NCI-H1417 (cell line): ENCODE measurements at regions not wholly inside any gene's neighbourhood (a gene's known extent, or its start where the extent isn't known, plus 50 kb on each side); places are given as distances from the start of the nearest gene placed in this dataset.
"Not testable (repeated sequence)": the region's sequence is repeated elsewhere in the genome, so short reads cannot be mapped to it uniquely, and the experiment has no call there.

Experiments
- DNase-seq, 3 experiments: peaks; one replicate each; lab custom pipeline; 2025; lab: John Stamatoyannopoulos, UW

DNA sequence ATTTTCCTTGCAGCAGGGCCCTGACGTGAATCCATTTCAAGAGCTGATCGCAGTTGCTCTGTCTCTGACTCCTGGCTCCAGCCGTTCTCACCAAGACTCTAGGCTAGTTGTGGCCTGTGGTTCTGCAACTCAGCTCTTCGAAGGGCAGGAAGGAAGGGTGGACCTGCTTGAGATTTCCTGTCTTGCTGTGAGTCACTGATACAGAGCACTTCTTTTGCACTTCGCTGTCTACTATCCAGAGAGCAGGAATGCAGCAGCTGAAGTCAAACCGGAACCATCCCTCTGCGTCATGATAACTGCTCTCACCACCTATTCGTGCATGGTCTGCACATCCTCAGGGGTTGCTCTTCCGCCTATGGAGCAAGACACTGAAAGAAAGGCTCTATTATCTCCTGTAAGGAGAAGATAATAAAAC is 59.7 kb downstream of the RAP2B start:
- DNase-seq, result no peak

DNA sequence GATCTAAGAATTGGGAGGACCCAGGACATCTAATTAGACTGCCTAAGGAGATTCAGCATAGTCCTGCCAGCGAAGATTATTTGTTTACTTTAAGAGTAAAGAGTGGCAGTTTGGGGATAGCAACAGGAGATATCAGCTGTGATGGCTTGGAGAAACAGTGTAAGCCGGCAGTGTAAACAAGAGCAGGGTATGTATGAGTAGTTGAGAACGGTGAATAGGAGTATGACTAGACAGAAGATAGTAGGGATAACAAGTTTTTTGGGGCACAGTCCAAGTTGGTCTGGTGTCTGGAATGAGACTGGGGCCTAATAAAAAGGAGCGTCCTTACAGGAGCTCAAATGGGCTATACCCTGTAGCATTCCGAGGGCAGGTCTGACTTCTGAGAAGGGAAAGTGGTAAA is 64.9 kb downstream of the RAP2B start:
- DNase-seq, result not testable (repeated sequence)

DNA sequence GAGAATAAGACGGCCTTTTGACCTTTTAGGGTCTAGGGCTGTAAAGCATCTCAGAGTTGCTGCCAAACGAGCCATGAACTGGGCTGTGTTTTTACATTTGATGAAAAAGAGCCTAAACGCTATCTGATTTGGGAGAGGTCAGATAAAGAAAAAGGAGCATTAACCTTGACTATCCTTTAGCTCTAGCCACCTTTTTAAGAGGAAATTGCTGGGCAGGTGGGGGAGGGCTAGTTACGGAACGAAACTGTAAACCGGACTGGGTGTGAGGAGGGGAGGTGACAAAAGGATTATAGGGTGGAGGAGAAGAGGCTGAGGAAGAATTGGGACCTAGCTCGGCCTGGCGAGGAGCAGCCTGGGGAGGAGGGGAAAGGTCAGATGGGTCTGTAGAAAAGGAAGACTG is 68.4 kb downstream of the RAP2B start:
- not testable (repeated sequence) for DNase-seq

DNA sequence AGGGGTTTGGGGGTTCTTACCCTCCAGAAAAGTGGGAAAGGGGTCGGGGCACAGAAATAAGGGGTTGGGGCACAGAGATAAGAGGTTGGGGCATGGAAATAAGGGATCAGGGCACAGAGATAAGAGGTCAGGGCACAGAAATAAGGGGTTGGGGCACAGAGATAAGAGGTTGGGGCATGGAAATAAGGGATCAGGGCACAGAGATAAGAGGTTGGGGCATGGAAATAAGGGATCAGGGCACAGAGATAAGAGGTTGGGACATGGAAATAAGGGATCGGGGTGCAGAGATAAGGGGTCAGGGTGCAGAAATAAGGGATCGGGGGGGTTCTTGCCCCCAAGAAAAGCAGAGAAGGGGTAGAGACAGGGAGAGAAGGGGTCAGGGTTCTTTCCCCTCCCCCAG is 69.2 kb downstream of the RAP2B start:
- not testable (repeated sequence) for DNase-seq

DNA sequence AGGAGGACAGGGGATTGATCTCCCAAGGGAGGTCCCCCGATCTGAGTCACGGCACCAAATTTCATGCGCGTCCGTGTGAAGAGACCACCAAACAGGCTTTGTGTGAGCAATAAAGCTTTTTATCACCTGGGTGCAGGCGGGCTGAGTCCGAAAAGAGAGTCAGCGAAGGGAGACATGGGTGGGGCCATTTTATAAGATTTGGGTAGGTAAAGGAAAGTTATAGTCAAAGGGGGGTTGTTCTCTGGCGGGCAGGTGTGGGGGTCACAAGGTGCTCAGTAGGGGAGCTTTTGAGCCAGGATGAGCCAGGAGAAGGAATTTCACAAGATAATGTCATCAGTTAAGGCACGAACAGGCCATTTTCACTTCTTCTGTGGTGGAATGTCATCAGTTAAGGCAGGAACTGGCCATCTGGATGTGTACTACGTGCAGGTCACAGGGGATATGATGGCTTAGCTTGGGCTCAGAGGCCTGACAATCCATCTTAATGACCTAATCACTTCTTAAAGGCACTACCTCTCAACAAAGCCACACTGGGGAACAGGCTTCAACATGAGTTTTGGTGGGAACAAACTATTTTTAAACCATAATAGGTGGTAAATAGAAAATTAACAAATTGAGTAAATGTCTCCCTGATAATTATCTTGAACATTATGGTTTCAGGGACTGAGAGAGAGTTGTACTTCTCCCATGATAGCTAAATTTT is 70.2 kb downstream of the RAP2B start:
- DNase-seq, result not testable (repeated sequence)

DNA sequence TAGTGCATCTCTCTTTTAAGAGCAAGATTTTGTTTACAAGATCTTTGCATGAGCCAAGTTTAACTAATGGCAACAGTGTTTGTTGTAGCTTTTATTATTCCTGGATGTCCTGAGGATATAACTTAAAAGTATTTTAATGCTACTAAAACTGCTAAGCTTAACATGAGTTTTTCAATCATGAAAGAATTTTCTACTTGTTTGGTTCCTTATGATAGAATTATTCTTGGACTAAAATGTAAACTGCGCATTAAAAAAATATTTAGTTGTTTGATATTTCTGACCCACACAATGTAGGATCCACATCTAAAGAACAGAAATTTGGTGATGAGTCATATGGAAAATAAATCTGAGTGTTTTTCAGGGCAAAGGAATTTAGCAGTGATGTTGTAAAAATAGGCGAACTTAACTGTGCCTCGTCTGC is 70.8 kb downstream of the RAP2B start:
- DNase-seq, result no peak

DNA sequence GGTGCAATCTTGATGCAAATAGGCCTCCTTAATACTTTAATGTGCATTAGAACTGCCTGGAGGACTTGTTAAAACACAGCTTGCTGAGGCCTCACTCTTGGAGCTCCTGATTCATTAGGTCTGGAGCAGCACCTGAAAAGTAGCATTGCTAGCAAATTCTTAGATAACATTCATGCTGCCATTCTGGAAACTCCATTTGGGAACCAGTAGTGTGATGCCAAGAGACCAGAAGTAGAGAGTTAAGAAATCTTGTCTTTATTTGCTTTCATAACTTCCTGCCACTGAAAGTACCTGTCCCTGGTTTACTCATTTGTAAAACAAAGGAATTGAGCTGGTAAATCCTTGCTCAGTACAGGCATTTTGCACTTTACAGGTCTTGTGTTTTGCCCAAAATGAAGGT is 72.0 kb downstream of the RAP2B start:
- no peak for DNase-seq

DNA sequence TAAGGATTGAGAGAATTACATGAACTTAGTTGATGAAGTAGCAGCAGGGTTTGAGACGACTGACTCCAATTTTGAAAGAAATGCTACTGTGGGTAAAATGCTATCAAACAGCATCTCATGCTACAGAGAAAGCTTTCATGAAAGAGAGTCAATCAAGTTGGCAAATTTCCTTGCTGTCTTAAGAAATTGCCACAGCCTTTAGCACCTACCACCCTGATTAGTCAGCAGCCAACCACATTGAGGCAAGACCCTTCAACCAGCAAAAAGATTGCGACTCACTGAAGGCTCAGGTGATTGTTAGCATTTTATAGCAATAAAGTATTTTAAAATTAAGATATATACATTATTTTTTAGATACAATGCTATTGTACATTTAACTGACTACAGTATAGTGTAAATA is 80.9 kb downstream of the RAP2B start:
- no peak for DNase-seq

DNA sequence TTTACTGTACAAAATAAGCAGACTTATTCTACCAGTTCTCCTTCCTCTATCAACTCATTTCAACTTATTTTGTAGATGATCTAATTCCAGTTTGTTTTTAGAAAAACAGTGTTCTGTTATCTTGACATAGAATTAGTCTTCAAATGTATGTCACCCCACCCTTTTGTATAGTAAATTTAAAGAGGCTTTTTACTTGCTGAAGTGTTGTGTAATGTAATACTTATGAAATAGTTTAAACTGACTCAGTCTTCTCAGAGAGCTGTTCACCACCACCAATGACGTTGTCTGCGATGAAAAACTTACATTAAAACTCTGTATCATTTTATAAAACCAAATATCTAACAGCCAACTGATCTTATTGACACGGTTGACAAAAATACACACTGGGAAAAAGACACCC is 82.9 kb downstream of the RAP2B start:
- no peak for DNase-seq

DNA sequence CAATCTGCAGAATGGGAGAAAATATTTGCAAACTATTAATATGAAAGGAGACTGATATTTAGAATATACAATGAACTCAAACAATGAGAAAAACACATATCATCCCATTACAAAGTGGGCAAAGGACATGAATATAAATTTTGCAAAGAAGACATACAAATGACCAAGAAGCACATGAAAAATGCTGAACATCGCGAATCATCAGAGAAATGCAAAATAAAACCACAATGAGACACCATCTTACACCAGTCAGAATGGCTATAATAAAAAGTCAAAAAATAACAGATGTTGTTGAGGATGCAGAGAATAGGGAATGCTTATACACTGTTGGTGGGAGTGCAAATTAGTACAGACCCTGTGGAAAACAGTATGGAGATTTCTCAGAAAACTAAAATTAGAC is 83.6 kb downstream of the RAP2B start:
- no peak for DNase-seq

DNA sequence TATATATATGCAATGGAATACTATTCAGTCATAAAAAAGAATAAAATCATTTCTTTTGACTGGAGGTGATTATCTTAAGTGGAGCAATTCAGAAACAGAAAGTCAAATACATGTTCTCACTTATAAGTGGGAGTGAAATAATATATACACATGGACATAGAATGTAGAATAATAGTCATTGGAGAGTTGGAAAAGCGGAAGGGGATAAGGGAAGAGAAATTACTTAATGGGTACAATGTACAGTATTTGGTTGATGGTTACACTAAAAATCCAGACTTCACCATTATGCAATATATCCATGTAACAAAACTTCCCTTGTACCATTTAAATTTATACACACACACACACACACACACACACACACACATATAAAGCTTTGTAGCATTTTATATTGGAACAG is 84.3 kb downstream of the RAP2B start:
- no peak for DNase-seq

DNA sequence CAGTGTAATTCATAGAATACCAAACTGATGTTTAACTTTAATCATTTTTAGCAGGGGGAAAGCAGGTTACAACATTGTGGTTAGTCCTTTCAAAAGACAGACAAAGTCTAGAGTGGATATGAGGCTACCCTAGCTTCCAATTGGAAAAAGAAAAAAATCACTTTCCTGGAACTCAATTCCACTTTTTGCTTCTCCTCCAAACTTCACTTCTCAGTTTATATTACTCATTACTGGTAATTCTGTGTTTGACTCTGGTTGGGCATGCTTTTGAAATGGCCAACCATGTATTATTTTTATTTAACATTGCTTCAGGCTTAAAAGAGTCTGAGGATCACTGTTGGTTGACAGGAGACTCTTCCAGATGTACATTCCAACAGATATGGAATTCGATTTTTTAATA is 84.8 kb downstream of the RAP2B start:
- DNase-seq, result no peak

DNA sequence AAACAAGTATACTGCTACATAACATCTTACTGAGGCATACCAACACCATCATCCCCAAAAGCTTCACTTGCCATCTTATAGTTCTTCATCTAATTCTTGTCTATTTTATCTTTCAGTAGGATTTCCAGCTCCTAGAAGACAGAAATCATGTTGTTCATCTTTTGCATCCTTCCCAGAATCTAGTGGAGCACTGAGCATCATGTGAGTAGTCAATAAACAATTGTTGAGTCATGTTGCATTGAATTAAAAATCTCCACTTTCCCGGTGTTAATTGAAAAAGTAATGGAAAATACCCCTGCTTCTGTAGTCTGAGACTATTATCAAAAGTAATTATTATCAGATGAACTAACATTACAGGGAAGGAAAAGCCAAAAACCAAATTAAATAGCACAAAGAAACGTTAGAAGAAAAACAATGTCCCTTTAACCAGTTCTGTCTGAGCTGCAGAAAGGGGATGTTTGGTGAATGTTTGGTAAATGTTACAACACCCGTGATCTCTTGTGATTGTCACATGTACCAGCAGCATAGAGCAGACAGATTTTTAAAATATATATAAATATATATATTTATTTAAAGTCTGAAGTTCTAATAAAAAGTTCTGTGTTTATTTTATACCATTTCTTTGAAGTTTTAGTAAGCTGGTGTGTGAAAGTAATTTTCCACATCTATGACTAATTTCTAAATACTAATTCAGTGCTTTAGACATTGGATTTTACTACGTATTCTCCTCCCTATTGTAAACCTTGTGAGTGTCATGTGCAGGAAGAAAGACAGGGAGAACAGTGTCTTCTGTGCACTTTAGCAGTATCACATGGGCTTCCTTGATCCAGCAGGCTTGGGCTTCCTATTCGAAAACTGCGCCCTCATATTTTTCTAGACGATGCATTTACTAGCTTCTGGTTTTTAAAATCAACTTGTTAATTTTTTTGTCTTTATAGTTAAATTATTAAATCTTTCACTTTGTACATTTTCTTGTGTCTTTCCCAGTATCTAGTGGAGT is 85.6 kb downstream of the RAP2B start:
- DNase-seq, result no peak

DNA sequence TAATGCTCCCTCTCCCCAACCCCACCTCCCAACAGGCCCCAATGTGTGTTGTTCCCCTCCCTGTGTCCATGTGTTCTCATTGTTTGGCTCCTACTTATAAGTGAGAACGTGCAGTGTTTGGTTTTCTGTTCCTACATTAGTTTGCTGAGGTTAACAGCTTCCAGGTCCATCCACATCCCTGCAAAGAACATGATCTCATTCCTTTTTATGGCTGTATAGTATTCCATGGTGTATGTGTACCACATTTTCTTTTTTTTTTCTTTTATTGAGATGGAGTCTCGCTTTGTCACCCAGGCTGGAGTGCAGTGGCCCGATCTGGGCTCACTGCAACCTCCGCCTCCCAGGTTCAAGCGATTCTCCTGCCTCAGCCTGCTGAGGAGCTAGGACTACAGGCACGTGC is 86.8 kb downstream of the RAP2B start:
- not testable (repeated sequence) for DNase-seq

DNA sequence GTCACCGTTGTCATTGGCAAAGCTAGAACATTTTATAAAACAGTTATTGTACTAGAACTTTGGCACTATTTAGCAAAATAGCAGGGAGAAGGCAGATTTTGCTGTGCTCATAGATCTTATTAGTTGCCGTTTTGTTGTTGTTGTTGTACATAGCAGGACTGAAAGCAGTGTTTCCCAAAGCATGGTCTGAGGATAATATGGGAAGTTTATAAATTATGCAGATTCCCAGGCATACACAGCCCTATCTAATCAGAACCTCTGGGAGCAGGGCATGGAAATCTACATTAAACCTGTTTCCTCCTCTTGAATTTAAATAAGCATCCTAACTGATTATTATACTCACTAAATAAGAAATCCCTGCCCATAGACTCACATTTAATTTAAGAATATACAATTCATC is 87.9 kb downstream of the RAP2B start:
- DNase-seq, result no peak

DNA sequence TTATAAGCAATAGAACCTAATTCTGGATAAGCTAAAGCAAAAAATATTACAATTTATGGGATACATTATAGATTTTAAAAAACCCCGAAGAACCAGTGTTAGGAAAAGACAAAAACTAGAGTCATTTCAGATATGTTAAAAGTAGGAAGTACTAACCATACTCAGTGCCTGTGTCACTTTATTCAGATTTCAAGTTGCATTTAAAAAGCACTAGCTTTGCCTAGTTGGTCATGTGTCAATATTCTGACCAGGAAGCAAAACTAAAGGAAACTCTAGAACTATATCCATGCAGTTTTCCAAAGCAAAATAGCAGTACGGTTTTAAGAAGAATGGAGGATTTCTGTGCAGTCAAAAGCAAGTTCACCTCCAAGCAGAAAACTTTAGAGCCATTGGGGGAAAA is 88.4 kb downstream of the RAP2B start:
- no peak for DNase-seq

DNA sequence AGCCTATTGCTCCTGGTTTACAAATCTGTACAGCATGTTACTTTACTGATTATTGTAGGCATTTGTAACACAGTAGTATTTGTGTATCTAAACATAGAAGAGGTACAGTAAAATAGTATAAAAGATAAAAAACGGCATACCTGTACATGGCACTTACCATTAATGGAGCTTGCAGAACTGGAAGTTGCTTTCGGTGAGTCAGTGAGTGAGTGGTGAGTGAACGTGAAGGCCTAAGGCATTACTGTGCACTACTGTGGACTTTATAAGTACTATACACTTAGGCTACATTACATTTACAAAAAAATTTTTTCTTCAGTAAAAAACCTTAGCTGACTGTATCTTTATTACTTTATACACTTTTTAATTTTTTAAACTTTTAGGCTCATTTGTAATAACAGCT is 90.9 kb downstream of the RAP2B start:
- no peak for DNase-seq

DNA sequence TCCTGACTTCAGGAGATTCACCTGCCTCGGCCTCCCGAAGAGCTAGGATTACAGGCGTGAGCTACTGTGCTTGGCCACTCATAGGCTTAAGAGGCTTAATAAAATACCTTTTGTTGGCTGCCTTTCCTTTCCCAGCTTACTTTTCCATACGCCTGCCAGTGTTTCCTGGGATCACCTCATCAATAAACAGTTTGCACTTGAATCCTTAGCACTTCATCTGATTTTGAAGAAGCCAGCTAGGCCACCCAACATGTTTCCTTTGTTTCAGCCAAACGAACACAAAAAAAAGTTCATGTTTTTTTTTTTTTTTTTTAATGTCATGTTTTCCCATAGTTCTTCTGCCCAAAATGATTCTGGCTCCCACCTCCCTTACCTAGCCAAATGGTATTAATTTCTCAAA is 92.3 kb downstream of the RAP2B start:
- DNase-seq, result no peak

DNA sequence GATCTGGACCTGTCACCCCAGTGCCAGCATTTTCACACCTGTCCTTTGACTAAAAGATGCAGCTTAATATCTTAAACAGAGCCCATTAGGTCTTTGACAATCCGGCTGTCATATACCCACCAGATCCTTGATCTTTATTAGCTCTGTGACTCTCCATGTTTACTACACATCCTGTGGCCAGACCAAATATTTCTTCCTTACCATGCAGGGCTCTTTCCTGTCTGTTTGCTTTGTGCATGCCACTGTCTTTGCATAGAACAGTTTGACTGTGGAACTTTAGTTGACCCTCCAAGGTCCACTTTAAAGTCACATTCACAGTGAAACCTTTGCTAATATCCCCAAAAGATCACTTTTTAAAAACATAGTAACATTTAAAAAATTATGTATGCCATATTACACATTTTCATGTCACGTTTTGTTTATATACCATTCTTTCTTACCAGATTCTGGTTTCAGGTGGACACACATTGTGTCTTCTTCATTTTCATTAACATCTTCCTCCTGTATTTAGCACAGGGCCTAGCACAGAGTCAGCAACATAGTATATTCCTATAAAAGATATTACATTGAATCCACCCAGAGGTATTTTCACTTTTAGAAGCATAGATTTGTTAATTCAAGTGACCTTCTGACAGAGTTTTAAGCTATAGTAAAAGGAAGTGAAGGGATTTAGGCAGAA is 95.8 kb downstream of the RAP2B start:
- DNase-seq, result no peak

DNA sequence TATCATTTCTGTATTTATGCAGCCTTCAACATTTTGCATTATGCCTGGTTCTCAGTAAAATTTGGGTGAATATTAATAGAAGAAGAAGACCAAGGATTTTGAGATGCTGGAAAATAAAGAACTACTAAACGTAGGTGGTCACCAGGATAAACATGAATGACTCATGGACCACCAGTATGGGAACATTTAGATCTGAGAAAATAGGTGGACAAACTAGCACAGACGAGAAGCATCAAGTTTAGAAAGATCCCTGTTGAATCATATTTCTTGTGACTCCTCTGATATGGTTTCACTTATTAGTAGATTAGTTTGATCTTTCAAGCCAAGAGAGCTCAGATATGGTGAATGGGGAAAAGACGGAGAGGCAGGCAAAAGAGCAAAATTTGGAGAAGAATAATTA is 97.9 kb downstream of the RAP2B start:
- no peak for DNase-seq

DNA sequence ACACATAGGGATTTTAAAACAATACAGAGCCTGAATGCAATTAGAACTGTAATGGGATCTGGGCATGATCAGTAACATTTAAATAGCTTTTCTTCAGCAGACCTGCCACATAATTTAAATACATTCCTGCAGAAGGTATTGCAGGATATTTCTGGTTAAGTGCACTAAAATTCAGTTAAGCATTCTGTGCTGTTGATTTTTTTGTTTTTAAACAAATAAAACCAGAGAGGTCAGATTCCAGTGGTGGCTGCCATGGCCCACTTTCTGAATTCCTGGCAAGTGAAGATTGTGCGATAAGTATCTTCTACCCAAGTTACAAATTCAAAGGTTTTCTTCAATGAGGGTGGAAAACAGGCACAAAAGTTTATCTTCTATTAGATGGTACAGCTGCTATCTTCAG is 98.7 kb downstream of the RAP2B start:
- DNase-seq, result no peak

DNA sequence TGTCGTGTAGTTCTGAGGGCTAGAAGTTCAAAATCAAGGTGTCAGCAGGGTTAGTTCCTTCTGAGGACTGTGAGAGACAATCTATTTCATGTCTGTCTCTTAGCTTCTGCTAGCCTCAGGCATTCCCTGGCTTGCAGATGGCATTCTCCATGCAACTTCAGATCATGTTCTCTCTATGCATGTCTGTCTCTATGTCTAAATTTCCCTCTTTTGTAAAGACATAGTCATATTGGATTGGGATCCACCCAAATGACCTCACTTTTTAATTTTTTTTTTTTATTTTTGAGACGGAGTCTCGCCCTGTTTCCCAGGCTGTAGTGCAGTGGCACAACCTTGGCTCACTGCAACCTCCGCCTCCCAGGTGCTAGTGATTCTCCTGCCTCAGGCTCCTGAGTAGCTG is 104.6 kb downstream of the RAP2B start:
- DNase-seq, result no peak
